Gastroesophageal sphincter (tissue), 4 donors: ENCODE measurements at regions not wholly inside any gene's neighbourhood (a gene's known extent, or its start where the extent isn't known, plus 50 kb on each side); places are given as distances from the start of the nearest gene placed in this dataset.

Source experiments
- ATAC-seq: fragments of 150-250 bp; one replicate; pipeline ENCODE4 v1.9.1; 2016; ENCODE audit warnings: mild to moderate bottlenecking, moderate library complexity
- H3K27ac ChIP-seq, 4 donors: fragments of 200-600 bp; sonication (generic) in 3 of 4; 1 replicate in 3 of 4; 2 replicates in 1 of 4; pipeline ENCODE4 v1.5.1; 2016 to 2019
- H3K27me3 ChIP-seq: fragments of 200-600 bp; sonication (generic); one replicate; pipeline ENCODE4 v1.5.1; 2019
- H3K36me3 ChIP-seq, 2 donors: fragments of 200-600 bp; sonication (generic); one replicate each; pipeline ENCODE4 v1.5.1; 2019; ENCODE audit warnings: control low read depth in 1 of 2
- H3K4me1 ChIP-seq, 3 donors: fragments of 200-600 bp; sonication (generic); 1 replicate in 2 of 3; 2 replicates in 1 of 3; pipeline ENCODE4 v1.5.1; 2016 to 2019; ENCODE audit warnings: control low read depth in 2 of 3
- H3K4me3 ChIP-seq, 2 donors: fragments of 200-600 bp; sonication (generic); one replicate each; pipeline ENCODE4 v1.5.1; 2019; ENCODE audit warnings: mild to moderate bottlenecking in 1 of 2, moderate library complexity in 1 of 2
- H3K9me3 ChIP-seq, 3 donors: fragments of 200-600 bp; sonication (generic); one replicate each; pipeline ENCODE4 v1.5.1; 2017 to 2019; ENCODE audit warnings: control low read depth in 2 of 3
- EP300 ChIP-seq: sonication (generic); formaldehyde crosslinking; IDR thresholded peaks from one replicate; pipeline ENCODE4 v1.6.1; 2017; ENCODE audit warnings: antibody characterized with exemption, mild to moderate bottlenecking
- POLR2A ChIP-seq, 2 donors: fragments of 450-650 bp; IDR thresholded peaks; one replicate each; pipeline ENCODE4 v1.6.1; 2017; ENCODE audit warnings: antibody characterized with exemption in 2 of 2, mild to moderate bottlenecking in 2 of 2, moderate library complexity in 1 of 2
- POLR2AphosphoS5 ChIP-seq: sonication (generic); formaldehyde crosslinking; IDR thresholded peaks from one replicate; pipeline ENCODE4 v1.6.1; 2017; ENCODE audit warnings: antibody characterized with exemption
- WGBS, 2 donors: methylation state at CpG; one replicate each; pipeline ENCODE4 v1.1.5; 2018; ENCODE audit warnings: low coverage in 1 of 2; 5-methylcytosine and 5-hydroxymethylcytosine counted together
- TF ChIP-seq, protein P1 (sequence below), 4 experiments: fragments of 200-600 bp in 2 of 4; fragments of 450-650 bp in 2 of 4; sonication (generic) in 1 of 4; IDR thresholded peaks; one replicate each; pipeline ENCODE4 v1.5.1; 2017 to 2019; ENCODE audit warnings: antibody characterized with exemption in 4 of 4, mild to moderate bottlenecking in 2 of 4, moderate library complexity in 2 of 4

DNA sequence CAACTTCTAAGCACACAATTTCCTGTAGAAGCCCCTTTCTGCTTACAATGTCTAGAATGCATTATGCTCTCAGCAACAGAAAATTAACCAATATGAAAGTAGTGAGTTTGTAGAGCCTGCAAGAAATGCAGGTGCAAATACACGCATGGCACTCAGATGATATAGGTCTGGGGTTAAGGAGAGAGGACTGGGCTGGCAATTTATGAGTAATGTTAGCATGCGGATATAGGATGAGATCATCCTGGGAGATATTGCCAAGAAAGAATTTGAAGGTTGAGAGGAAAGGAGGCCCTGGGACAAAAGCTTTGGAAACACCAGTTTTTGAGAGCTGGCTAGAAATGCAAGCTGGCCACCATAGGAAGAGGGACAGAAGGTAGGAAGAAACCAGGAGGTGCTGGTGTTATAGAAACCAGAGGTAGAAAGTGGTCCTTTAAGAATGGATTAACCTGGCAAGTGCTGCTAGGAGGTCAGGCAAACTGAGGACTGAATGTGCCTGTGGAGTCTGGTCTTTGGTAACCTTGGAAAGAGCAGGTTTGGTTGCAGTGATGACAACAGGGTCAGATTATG is 183.2 kb upstream of the MYLIP start:
- Histone ChIP-seq H3K27me3 (no peaks in the 10 kb centered on the region), H3K4me1 (no peaks in the 10 kb centered on the region), H3K36me3 (no peaks in the 10 kb centered on the region), H3K9me3 (no peaks in the 10 kb centered on the region), H3K27ac (no peak overlapping the region), H3K4me3 (no peak overlapping the region)
- TF ChIP-seq, protein P1, sequence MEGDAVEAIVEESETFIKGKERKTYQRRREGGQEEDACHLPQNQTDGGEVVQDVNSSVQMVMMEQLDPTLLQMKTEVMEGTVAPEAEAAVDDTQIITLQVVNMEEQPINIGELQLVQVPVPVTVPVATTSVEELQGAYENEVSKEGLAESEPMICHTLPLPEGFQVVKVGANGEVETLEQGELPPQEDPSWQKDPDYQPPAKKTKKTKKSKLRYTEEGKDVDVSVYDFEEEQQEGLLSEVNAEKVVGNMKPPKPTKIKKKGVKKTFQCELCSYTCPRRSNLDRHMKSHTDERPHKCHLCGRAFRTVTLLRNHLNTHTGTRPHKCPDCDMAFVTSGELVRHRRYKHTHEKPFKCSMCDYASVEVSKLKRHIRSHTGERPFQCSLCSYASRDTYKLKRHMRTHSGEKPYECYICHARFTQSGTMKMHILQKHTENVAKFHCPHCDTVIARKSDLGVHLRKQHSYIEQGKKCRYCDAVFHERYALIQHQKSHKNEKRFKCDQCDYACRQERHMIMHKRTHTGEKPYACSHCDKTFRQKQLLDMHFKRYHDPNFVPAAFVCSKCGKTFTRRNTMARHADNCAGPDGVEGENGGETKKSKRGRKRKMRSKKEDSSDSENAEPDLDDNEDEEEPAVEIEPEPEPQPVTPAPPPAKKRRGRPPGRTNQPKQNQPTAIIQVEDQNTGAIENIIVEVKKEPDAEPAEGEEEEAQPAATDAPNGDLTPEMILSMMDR (IDR thresholded peaks at IDR 0.05): no peak
- TF ChIP-seq EP300 (no peak), POLR2A (IDR thresholded peaks at IDR 0.05) (no peak), POLR2AphosphoS5 (no peak)
- 62 to 69% methylated on average over 2 of the region's 2 CpGs for WGBS, 2 donors
- ATAC-seq: no peak

DNA sequence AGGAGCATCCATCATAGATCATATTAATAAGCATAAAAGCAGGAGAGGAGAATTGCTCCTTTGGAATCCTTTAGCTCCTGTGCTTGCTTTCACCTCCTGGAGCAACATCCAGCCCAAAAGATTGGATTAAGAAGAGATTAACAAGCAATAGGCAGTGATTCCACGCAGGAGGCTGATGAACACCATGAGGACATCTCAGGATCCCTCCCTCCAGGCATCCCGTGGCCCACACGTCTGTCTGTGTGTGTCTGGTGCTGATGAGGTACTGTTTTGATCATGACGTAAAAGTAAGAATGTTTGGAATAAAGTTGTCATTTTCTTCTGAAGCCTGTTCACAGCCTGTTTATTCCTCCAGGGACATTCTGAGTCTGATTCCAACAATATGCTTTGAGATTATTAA is 185.5 kb upstream of the MYLIP start:
- H3K4me3 ChIP-seq: no peak overlapping the region
- H3K27me3 ChIP-seq: no peaks in the 10 kb centered on the region
- WGBS, 2 donors: 60 to 86% methylated on average over 3 to 4 of the region's 4 CpGs
- no peaks in the 10 kb centered on the region for H3K4me1 ChIP-seq
- no peak for TF ChIP-seq POLR2AphosphoS5
- TF ChIP-seq, protein P1 (IDR thresholded peaks at IDR 0.05): no peak
- no peak for TF ChIP-seq EP300
- TF ChIP-seq POLR2A (IDR thresholded peaks at IDR 0.05): no peak
- no peaks in the 10 kb centered on the region for H3K36me3 ChIP-seq
- H3K9me3 ChIP-seq: peaks cover 0 to 1% (median 0%) of the 10 kb centered on the region in 3 donors
- H3K27ac ChIP-seq: no peak overlapping the region
- no peak for ATAC-seq

DNA sequence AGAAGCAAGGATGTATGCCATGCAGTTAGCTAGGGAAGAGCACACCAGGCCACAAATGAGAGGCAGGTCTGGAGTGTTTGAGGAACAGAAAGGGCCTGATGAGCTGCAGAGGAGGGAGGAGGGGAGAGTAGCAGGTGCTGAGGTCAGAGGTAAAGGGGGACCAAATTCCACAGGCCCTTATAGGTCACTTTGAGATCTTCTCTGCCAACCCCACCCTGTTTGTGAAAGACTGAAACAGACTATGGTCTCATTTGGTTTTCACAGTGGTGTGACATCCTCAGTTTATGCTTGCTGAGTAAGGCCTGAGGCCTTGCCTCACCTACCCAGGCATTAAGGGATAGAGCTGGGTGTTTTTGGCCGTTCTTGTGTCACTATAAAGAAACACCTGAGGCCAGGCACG is 187.7 kb upstream of the MYLIP start:
- H3K36me3 ChIP-seq: no peaks in the 10 kb centered on the region
- peaks cover 0 to 5% (median 0%) of the 10 kb centered on the region in 3 donors for H3K9me3 ChIP-seq
- H3K27me3 ChIP-seq: no peaks in the 10 kb centered on the region
- no peaks in the 10 kb centered on the region for H3K4me1 ChIP-seq
- no peak overlapping the region for H3K4me3 ChIP-seq
- no peak for ATAC-seq
- no peak overlapping the region for H3K27ac ChIP-seq
- TF ChIP-seq POLR2A (IDR thresholded peaks at IDR 0.05): no peak
- TF ChIP-seq, protein P1 (IDR thresholded peaks at IDR 0.05): no peak
- TF ChIP-seq EP300: no peak
- no peak for TF ChIP-seq POLR2AphosphoS5
- no CpG with 5 or more reads among the region's 2 CpGs for WGBS, 2 donors

DNA sequence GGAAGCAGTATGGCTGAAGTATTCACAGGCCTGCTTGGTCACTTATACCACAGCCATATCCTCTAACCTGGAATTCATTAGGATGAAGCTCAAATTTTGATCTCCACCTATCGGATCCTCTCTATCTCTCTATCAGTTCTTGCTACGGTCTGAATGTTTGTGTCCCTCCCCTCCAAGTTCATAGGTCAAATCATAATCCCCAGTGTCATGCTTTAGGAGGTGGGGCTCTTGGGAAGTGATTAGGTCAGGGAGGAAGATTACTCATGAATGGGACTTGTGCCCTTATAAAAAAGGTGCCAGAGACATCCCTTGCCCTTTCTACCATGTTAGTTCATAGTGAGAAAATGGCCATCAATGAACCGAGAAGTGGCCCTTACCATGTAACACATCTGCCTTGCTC is 190.8 kb upstream of the MYLIP start:
- Histone ChIP-seq H3K9me3 (peaks cover 0 to 5% (median 0%) of the 10 kb centered on the region in 3 donors), H3K27ac (no peak overlapping the region), H3K27me3 (no peaks in the 10 kb centered on the region), H3K4me3 (no peak overlapping the region), H3K36me3 (no peaks in the 10 kb centered on the region), H3K4me1 (no peaks in the 10 kb centered on the region)
- TF ChIP-seq POLR2A (IDR thresholded peaks at IDR 0.05) (no peak), EP300 (no peak), POLR2AphosphoS5 (no peak)
- TF ChIP-seq, protein P1 (IDR thresholded peaks at IDR 0.05): no peak
- WGBS, 2 donors: 90 to 100% methylated on average over 1 to 3 of the region's 3 CpGs
- no peak for ATAC-seq

DNA sequence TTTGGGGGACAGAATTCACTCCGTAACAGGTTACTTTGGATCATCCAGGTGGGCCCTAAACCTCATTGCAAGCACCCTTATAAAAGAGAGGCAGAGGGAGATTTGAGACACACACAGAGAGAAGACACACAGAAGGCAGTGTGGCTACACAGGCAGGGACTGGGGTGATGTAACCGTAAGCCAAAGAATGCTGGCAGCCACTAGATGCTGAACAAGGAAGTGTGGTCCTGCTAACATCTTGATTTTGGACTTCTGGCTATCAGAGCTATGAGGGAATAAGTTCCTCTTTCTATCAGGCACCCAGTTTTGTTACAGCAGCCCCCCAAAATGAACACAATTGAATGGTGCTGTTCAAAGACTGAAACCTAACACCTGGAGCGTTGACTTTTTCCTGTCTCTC is 191.3 kb upstream of the MYLIP start:
- TF ChIP-seq, protein P1 (IDR thresholded peaks at IDR 0.05): no peak
- TF ChIP-seq EP300: no peak
- no peak for TF ChIP-seq POLR2A (IDR thresholded peaks at IDR 0.05)
- TF ChIP-seq POLR2AphosphoS5: no peak
- H3K9me3 ChIP-seq: peaks cover 0 to 5% (median 0%) of the 10 kb centered on the region in 3 donors
- no peaks in the 10 kb centered on the region for H3K27me3 ChIP-seq
- no peaks in the 10 kb centered on the region for H3K36me3 ChIP-seq
- ATAC-seq: no peak
- 80 to 95% methylated on average over 1 to 3 of the region's 3 CpGs for WGBS, 2 donors
- H3K4me1 ChIP-seq: no peaks in the 10 kb centered on the region
- H3K4me3 ChIP-seq: no peak overlapping the region
- no peak overlapping the region for H3K27ac ChIP-seq
